HCT116 (cell line): ENCODE measurements at regions not wholly inside any gene's neighbourhood (a gene's known extent, or its start where the extent isn't known, plus 50 kb on each side); places are given as distances from the start of the nearest gene placed in this dataset.

Source experiments
- ATAC-seq: fragments of 200-7000 bp; cut with Tn5 transposase; 2 replicates; pipeline ENCODE4 v1.9.1; 2020; ENCODE audit warnings: mild to moderate bottlenecking, moderate library complexity
- BruUV-seq: library from RNA; stranded (reverse); fragments of 400-500 nt; replicated peaks from 2 replicates; lab custom pipeline; 2021; lab: Mats Ljungman, UMichigan
- CTCF ChIA-PET: fragments of 300-600 bp; sonication (Branson Sonifier 250); formaldehyde crosslinking; loops from one replicate; lab custom pipeline; 2021; ENCODE audit warnings: antibody characterized with exemption; lab: Charles Lee
- POLR2A ChIA-PET: fragments of 300-600, 350-600 bp; sonication (Branson Sonifier 250); formaldehyde crosslinking; loops from one replicate; lab custom pipeline; 2021; ENCODE audit warnings: antibody characterized with exemption; lab: Charles Lee
- RAD21 ChIA-PET, 2 experiments: fragments of 300-600 bp; sonication (Branson Sonifier 250); formaldehyde crosslinking; loops; one replicate each; lab custom pipeline; 2023; ENCODE audit warnings: low total read pairs in 2 of 2; ENCODE audit not compliant: uncharacterized antibody in 2 of 2, unreplicated experiment in 2 of 2, low non-redundant PET in 1 of 2; lab: Charles Lee
- DNase-seq: peaks from one replicate; pipeline ENCODE4 v3.0.0-alpha.2; 2010; ENCODE audit warnings: low read depth, low spot score
- H2AFZ ChIP-seq: fragments of 200-600 bp; shearing (Covaris generic), sonication (generic); 2 replicates; pipeline ENCODE4 v1.6.1; 2017; ENCODE audit warnings: low read depth, mixed run types, mixed read lengths, antibody characterized with exemption, low read length; ENCODE audit not compliant: poor library complexity, severe bottlenecking
- H3K27ac ChIP-seq: 2 replicates; pipeline ENCODE4 v1.5.1; 2012; ENCODE audit warnings: low read depth, low read length
- H3K27me3 ChIP-seq: fragments of 200-600 bp; sonication (generic); 2 replicates; pipeline ENCODE4 v1.6.1; 2016; ENCODE audit warnings: mixed run types, low read length, mixed read lengths; ENCODE audit not compliant: insufficient read depth
- H3K36me3 ChIP-seq, 2 experiments: fragments of 200-500 bp in 1 of 2; fragments of 200-600 bp in 1 of 2; sonication (Bioruptor generic) in 1 of 2; sonication (generic) in 1 of 2; 2 replicates each; pipeline versions ENCODE4 v1.5.1 to v1.6.1; 2014 to 2016; ENCODE audit warnings: low read length in 2 of 2, inconsistent platforms in 1 of 2, mixed read lengths in 1 of 2, mixed run types in 1 of 2; ENCODE audit not compliant: insufficient read depth in 2 of 2, control insufficient read depth in 1 of 2
- H3K4me1 ChIP-seq, 2 experiments: fragments of 200-600 bp in 1 of 2; sonication (generic) in 1 of 2; 2 replicates each; pipeline versions ENCODE4 v1.5.1 to v1.6.1; 2012 to 2017; ENCODE audit warnings: low read length in 2 of 2, inconsistent platforms in 1 of 2, mild to moderate bottlenecking in 1 of 2, mixed read lengths in 1 of 2, mixed run types in 1 of 2, moderate library complexity in 1 of 2; ENCODE audit not compliant: insufficient read depth in 2 of 2, control insufficient read depth in 1 of 2
- H3K4me2 ChIP-seq: fragments of 200-600 bp; sonication (generic); 2 replicates; pipeline ENCODE4 v1.6.1; 2017; ENCODE audit warnings: mixed run types, low read length, mixed read lengths
- H3K4me3 ChIP-seq, 2 experiments: fragments of 200-600 bp in 1 of 2; sonication (generic) in 1 of 2; replicated peaks in 1 of 2; 2 replicates each; pipeline ENCODE4 v1.5.1; 2011 to 2016; ENCODE audit warnings: low read length in 2 of 2, control low read depth in 1 of 2, low read depth in 1 of 2, mild to moderate bottlenecking in 1 of 2, mixed read lengths in 1 of 2, mixed run types in 1 of 2
- H3K79me2 ChIP-seq: fragments of 200-600 bp; sonication (generic); 2 replicates; pipeline ENCODE4 v1.6.1; 2017; ENCODE audit warnings: mild to moderate bottlenecking, mixed run types, low read length, moderate library complexity, mixed read lengths; ENCODE audit not compliant: insufficient read depth
- H3K9ac ChIP-seq: fragments of 200-600 bp; sonication (generic); 2 replicates; pipeline ENCODE4 v1.6.1; 2016; ENCODE audit warnings: low read length, mixed read lengths
- H3K9me2 ChIP-seq: fragments of 200-600 bp; sonication (generic), shearing (Covaris generic); 2 replicates; pipeline ENCODE4 v1.6.1; 2017; ENCODE audit warnings: mixed run types, mild to moderate bottlenecking, moderate library complexity; ENCODE audit not compliant: insufficient read depth
- H3K9me3 ChIP-seq, 2 experiments: fragments of 200-500 bp in 1 of 2; fragments of 200-600 bp in 1 of 2; sonication (Bioruptor generic) in 1 of 2; sonication (generic) in 1 of 2; 2 replicates each; pipeline ENCODE4 v1.6.1; 2014 to 2017; ENCODE audit warnings: low read length in 2 of 2, mixed read lengths in 2 of 2, inconsistent platforms in 1 of 2, low read depth in 1 of 2, mild to moderate bottlenecking in 1 of 2, mixed run types in 1 of 2, moderate library complexity in 1 of 2; ENCODE audit not compliant: control insufficient read depth in 1 of 2, insufficient read depth in 1 of 2
- H4K20me1 ChIP-seq: fragments of 200-600 bp; sonication (generic), shearing (Covaris generic); 2 replicates; pipeline ENCODE4 v1.6.1; 2017; ENCODE audit warnings: mixed run types, mild to moderate bottlenecking, moderate library complexity; ENCODE audit not compliant: insufficient read depth
- CBX3 ChIP-seq: IDR thresholded peaks from 2 replicates; pipeline ENCODE4 v1.6.1; 2012; ENCODE audit warnings: low read depth
- CEBPB ChIP-seq: IDR thresholded peaks from 2 replicates; pipeline ENCODE4 v1.6.1; 2012; ENCODE audit warnings: low read depth
- EGR1 ChIP-seq: IDR thresholded peaks from 2 replicates; pipeline ENCODE4 v1.6.1; 2012; ENCODE audit warnings: low read depth
- ELF1 ChIP-seq: IDR thresholded peaks from 2 replicates; pipeline ENCODE4 v1.6.1; 2012; ENCODE audit warnings: low read depth, borderline replicate concordance
- FOSL1 ChIP-seq: IDR thresholded peaks from 2 replicates; pipeline ENCODE4 v1.6.1; 2012; ENCODE audit warnings: low read depth
- JUND ChIP-seq: IDR thresholded peaks from 2 replicates; pipeline ENCODE4 v1.6.1; 2012
- POLR2A ChIP-seq: IDR thresholded peaks from 2 replicates; pipeline ENCODE4 v1.7.0; 2011; ENCODE audit warnings: borderline replicate concordance; ENCODE audit not compliant: insufficient read depth, insufficient read length; ENCODE audit errors: extremely low read depth
- SRF ChIP-seq: IDR thresholded peaks from 2 replicates; pipeline ENCODE4 v1.6.1; 2012; ENCODE audit warnings: low read depth
- YY1 ChIP-seq: IDR thresholded peaks from 2 replicates; pipeline ENCODE4 v1.6.1; 2011; ENCODE audit warnings: low read length, low read depth, moderate library complexity, mild to moderate bottlenecking; ENCODE audit not compliant: insufficient replicate concordance; ENCODE audit errors: extremely low read depth
- ZFX ChIP-seq: fragments of 450-650 bp; IDR thresholded peaks from 2 replicates; pipeline ENCODE4 v1.6.1; 2017
- ZNF274 ChIP-seq: fragments of 200-500 bp; sonication (Bioruptor generic); IDR thresholded peaks from 2 replicates; pipeline ENCODE4 v1.6.1; 2014; ENCODE audit warnings: mild to moderate bottlenecking, low read depth, low read length, inconsistent platforms
- intact Hi-C: fragments of 100-400 bp; cut with micrococcal nuclease; formaldehyde crosslinking; loops from 2 replicates; pipeline ENCODE4 v1.10.0; 2022
- TF ChIP-seq, protein P1 (sequence below): IDR thresholded peaks from 2 replicates; pipeline ENCODE4 v1.6.1; 2011; ENCODE audit warnings: mild to moderate bottlenecking, low read length, moderate library complexity; ENCODE audit not compliant: insufficient replicate concordance; ENCODE audit errors: extremely low read depth
- TF ChIP-seq, protein P2 (sequence below): IDR thresholded peaks from 2 replicates; pipeline ENCODE4 v1.6.1; 2012; ENCODE audit warnings: low read depth
- TF ChIP-seq, protein P3 (sequence below): IDR thresholded peaks from 2 replicates; pipeline ENCODE4 v1.6.1; 2012

DNA sequence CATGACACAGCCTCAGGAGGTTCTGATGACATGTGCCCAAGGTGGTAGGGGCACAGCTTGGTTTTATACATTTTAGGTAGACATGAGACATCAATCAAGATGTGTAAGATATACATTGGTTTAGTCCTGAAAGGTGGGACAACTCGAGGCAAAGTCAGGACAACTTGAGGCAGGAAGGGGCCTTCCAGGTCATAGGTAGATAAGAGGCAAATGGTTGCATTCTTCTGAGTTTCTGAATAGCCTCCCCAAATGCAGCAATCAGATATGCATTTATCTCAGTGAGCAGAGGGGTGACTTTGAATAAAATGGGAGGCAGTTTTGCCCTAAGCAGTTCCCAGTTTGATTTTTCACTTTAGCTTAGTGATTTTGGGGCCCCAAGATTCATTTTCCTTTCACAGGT is 91.6 kb downstream of the CHCHD4 start:
- no peaks in the 10 kb centered on the region for H3K27me3 ChIP-seq
- H3K4me1 ChIP-seq, result no peaks in the 10 kb centered on the region
- ATAC-seq, result no peak
- no peak for DNase-seq
- no peaks in the 10 kb centered on the region for H3K36me3 ChIP-seq
- H3K4me3 ChIP-seq, result no peak overlapping the region
- TF ChIP-seq FOSL1, result no peak
- TF ChIP-seq, protein P1, sequence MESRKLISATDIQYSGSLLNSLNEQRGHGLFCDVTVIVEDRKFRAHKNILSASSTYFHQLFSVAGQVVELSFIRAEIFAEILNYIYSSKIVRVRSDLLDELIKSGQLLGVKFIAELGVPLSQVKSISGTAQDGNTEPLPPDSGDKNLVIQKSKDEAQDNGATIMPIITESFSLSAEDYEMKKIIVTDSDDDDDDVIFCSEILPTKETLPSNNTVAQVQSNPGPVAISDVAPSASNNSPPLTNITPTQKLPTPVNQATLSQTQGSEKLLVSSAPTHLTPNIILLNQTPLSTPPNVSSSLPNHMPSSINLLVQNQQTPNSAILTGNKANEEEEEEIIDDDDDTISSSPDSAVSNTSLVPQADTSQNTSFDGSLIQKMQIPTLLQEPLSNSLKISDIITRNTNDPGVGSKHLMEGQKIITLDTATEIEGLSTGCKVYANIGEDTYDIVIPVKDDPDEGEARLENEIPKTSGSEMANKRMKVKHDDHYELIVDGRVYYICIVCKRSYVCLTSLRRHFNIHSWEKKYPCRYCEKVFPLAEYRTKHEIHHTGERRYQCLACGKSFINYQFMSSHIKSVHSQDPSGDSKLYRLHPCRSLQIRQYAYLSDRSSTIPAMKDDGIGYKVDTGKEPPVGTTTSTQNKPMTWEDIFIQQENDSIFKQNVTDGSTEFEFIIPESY, result no peak
- H2AFZ ChIP-seq, result no peak overlapping the region
- no peaks in the 10 kb centered on the region for H4K20me1 ChIP-seq
- ChIA-PET POLR2A (no interaction called here), RAD21 (no interaction called here), CTCF (no interaction called here)
- H3K9me3 ChIP-seq, result peaks cover 0 to 3% of the 10 kb centered on the region in 2 experiments; a peak in 2 of 4 replicates
- no peak overlapping the region for H3K4me2 ChIP-seq
- no peaks in the 10 kb centered on the region for H3K9me2 ChIP-seq
- H3K79me2 ChIP-seq, result no peaks in the 10 kb centered on the region
- no peak overlapping the region for H3K9ac ChIP-seq
- BruUV-seq, result no TSS peak
- intact Hi-C loops, result no loop called here
- no peak overlapping the region for H3K27ac ChIP-seq

DNA sequence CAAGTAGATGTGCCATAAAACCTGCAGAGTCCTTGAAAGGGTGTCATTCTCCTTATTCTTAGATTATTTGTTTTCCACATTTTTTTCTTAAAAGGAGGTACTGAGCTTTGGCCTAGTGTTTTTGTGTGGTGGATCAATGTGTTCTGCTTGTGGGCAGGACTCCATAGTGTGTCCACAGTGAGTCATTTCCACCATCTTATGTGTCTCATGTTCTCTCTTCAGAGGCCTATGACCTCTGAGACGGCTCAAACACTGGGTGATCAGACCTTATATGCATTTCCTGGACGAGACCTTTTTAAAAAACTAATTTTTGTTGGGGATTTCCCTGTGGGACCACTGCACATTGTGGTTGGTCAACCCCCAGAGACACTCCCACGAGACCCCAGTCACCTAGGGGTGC is 93.4 kb downstream of the CHCHD4 start:
- Histone ChIP-seq H3K9me3 (peaks cover 0 to 1% of the 10 kb centered on the region in 2 experiments; a peak in 1 of 4 replicates), H3K27ac (no peak overlapping the region), H3K36me3 (no peaks in the 10 kb centered on the region), H2AFZ (no peak overlapping the region), H3K9me2 (no peaks in the 10 kb centered on the region), H3K4me3 (no peak overlapping the region), H3K79me2 (no peaks in the 10 kb centered on the region), H3K27me3 (no peaks in the 10 kb centered on the region), H3K4me2 (no peak overlapping the region), H4K20me1 (no peaks in the 10 kb centered on the region), H3K9ac (no peak overlapping the region), H3K4me1 (no peaks in the 10 kb centered on the region)
- ChIA-PET CTCF (no interaction called here), RAD21 (no interaction called here), POLR2A (no interaction called here)
- intact Hi-C loops, result no loop called here
- DNase-seq (no peak), ATAC-seq (no peak)
- BruUV-seq, result no TSS peak
- TF ChIP-seq CBX3 (no peak), SRF (no peak), ZNF274 (no peak), YY1 (no peak), JUND (no peak), FOSL1 (no peak), EGR1 (no peak), ZFX (no peak), POLR2A (no peak), CEBPB (no peak), ELF1 (no peak)
- TF ChIP-seq, protein P1, result no peak
- TF ChIP-seq, protein P2, sequence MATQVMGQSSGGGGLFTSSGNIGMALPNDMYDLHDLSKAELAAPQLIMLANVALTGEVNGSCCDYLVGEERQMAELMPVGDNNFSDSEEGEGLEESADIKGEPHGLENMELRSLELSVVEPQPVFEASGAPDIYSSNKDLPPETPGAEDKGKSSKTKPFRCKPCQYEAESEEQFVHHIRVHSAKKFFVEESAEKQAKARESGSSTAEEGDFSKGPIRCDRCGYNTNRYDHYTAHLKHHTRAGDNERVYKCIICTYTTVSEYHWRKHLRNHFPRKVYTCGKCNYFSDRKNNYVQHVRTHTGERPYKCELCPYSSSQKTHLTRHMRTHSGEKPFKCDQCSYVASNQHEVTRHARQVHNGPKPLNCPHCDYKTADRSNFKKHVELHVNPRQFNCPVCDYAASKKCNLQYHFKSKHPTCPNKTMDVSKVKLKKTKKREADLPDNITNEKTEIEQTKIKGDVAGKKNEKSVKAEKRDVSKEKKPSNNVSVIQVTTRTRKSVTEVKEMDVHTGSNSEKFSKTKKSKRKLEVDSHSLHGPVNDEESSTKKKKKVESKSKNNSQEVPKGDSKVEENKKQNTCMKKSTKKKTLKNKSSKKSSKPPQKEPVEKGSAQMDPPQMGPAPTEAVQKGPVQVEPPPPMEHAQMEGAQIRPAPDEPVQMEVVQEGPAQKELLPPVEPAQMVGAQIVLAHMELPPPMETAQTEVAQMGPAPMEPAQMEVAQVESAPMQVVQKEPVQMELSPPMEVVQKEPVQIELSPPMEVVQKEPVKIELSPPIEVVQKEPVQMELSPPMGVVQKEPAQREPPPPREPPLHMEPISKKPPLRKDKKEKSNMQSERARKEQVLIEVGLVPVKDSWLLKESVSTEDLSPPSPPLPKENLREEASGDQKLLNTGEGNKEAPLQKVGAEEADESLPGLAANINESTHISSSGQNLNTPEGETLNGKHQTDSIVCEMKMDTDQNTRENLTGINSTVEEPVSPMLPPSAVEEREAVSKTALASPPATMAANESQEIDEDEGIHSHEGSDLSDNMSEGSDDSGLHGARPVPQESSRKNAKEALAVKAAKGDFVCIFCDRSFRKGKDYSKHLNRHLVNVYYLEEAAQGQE, result no peak
- TF ChIP-seq, protein P3, sequence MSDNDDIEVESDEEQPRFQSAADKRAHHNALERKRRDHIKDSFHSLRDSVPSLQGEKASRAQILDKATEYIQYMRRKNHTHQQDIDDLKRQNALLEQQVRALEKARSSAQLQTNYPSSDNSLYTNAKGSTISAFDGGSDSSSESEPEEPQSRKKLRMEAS, result no peak
